Neuron (in vitro differentiated cells): ENCODE measurements at regions not wholly inside any gene's neighbourhood (a gene's known extent, or its start where the extent isn't known, plus 50 kb on each side); places are given as distances from the start of the nearest gene placed in this dataset.

Experiments
- H2AFZ ChIP-seq: one replicate; pipeline ENCODE4 v1.6.1; 2013; ENCODE audit warnings: low read depth, mild to moderate bottlenecking, inconsistent platforms, low read length, moderate library complexity
- H3K27me3 ChIP-seq: one replicate; pipeline ENCODE4 v1.6.1; 2013; ENCODE audit warnings: low read length; ENCODE audit not compliant: insufficient read depth
- H3K36me3 ChIP-seq: one replicate; pipeline ENCODE4 v1.6.1; 2013; ENCODE audit warnings: low read length; ENCODE audit not compliant: insufficient read depth
- H3K4me1 ChIP-seq: one replicate; pipeline ENCODE4 v1.6.1; 2013; ENCODE audit warnings: low read length; ENCODE audit not compliant: insufficient read depth
- H3K4me3 ChIP-seq: 2 replicates; pipeline ENCODE4 v1.5.1; 2013; ENCODE audit warnings: mild to moderate bottlenecking, low read length, moderate library complexity
- H3K9me3 ChIP-seq: one replicate; pipeline ENCODE4 v1.6.1; 2013; ENCODE audit warnings: low read length

DNA sequence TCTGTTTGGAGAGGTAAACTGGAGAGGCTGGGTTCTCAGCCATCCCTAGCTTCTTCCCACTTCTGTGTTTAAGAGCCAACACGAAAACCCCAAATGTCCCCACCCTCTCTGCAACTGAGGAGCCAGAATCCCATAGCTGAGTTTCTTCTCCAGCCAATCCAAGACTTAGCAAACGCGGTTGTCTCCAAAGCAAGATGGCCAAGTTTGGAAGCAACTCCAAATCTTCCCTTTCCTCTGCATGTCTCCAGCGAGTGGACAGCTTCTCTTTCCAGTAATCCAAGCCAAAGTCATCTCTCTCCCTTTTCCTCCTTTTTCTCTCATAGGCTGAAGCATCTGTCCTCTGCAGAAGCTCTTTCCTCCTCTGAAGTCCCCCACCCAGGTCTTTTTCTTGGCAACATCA, 539.2 kb downstream of the MIAT start:
- Histone ChIP-seq H3K4me3 (no peak overlapping the region), H3K27me3 (no peaks in the 10 kb centered on the region), H3K4me1 (peaks cover 6% of the 10 kb centered on the region), H3K36me3 (no peaks in the 10 kb centered on the region), H2AFZ (no peak overlapping the region), H3K9me3 (no peaks in the 10 kb centered on the region)

- Histone ChIP-seq H3K27me3 (no peaks in the 10 kb centered on the region), H3K36me3 (no peaks in the 10 kb centered on the region), H2AFZ (no peak overlapping the region), H3K4me3 (no peak overlapping the region), H3K9me3 (no peaks in the 10 kb centered on the region), H3K4me1 (peaks cover 10% of the 10 kb centered on the region)
Observed at GRCh38 chr22:27197052-27197451, 539.7 kb downstream of the MIAT start.

- H3K4me3 ChIP-seq, result no peak overlapping the region
- no peaks in the 10 kb centered on the region for H3K27me3 ChIP-seq
- H3K9me3 ChIP-seq, result no peaks in the 10 kb centered on the region
- H3K36me3 ChIP-seq, result no peaks in the 10 kb centered on the region
- H3K4me1 ChIP-seq, result peaks cover 15% of the 10 kb centered on the region
- no peak overlapping the region for H2AFZ ChIP-seq
Observed at GRCh38 chr22:27197618-27198017, 540.2 kb downstream of the MIAT start.

- Histone ChIP-seq H3K4me1 (peaks cover 25% of the 10 kb centered on the region), H3K27me3 (no peaks in the 10 kb centered on the region), H3K36me3 (no peaks in the 10 kb centered on the region), H3K4me3 (no peak overlapping the region), H3K9me3 (no peaks in the 10 kb centered on the region), H2AFZ (no peak overlapping the region)
Observed at GRCh38 chr22:27198518-27199035, 541.2 kb downstream of the MIAT start.

- no peak overlapping the region for H3K4me3 ChIP-seq
- no peak overlapping the region for H2AFZ ChIP-seq
- peaks cover 25% of the 10 kb centered on the region for H3K4me1 ChIP-seq
- H3K36me3 ChIP-seq, result no peaks in the 10 kb centered on the region
- H3K27me3 ChIP-seq, result no peaks in the 10 kb centered on the region
- no peaks in the 10 kb centered on the region for H3K9me3 ChIP-seq
Observed at GRCh38 chr22:27199354-27199753, 542.0 kb downstream of the MIAT start.

GRCh38 chr22:27201276-27201675, 543.9 kb downstream of the MIAT start:
- no peaks in the 10 kb centered on the region for H3K27me3 ChIP-seq
- H3K36me3 ChIP-seq, result no peaks in the 10 kb centered on the region
- H3K4me1 ChIP-seq, result peaks cover 25% of the 10 kb centered on the region
- H3K4me3 ChIP-seq, result no peak overlapping the region
- no peaks in the 10 kb centered on the region for H3K9me3 ChIP-seq
- H2AFZ ChIP-seq, result no peak overlapping the region

DNA sequence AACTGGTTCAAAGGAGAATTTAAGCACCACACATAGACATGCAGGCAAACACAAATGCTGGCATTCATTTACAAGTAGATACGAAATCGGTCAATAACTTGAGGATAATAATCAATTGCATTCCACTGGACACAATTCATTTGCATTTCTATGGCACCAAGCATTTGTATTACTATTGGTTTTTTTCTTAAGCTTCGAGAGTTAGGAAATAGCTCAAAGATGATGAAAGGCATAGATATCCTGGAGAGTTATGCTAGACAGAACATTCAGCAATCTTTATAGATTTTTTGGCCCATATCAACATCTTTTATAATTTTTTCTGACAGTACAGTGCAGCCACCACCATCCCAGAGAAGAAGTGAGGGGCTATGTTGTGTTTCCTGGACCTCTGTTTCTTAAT, 544.4 kb downstream of the MIAT start:
- H3K27me3 ChIP-seq, result no peaks in the 10 kb centered on the region
- no peak overlapping the region for H3K4me3 ChIP-seq
- H2AFZ ChIP-seq, result no peak overlapping the region
- H3K36me3 ChIP-seq, result no peaks in the 10 kb centered on the region
- H3K9me3 ChIP-seq, result no peaks in the 10 kb centered on the region
- peaks cover 25% of the 10 kb centered on the region for H3K4me1 ChIP-seq

DNA sequence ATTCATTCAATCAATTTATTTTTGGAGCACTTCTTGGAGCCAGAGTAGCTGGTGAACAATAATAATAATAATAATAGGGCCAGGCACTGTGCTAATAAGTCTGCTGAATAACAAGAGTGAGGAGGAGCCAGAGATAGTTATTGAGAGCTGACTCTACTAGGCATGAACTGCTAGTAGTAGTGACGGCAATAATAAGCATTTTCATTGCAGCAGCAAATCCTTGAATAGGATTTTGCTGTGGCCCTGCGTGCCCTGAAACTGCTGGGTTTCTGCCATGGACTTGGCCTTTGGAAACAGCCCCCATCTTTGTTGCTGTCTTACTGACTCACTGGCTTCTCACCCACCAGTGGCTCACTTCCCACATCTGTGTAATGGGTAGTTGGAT, 545.9 kb downstream of the MIAT start:
- no peaks in the 10 kb centered on the region for H3K9me3 ChIP-seq
- no peak overlapping the region for H3K4me3 ChIP-seq
- H3K4me1 ChIP-seq, result peaks cover 25% of the 10 kb centered on the region
- no peaks in the 10 kb centered on the region for H3K27me3 ChIP-seq
- H3K36me3 ChIP-seq, result no peaks in the 10 kb centered on the region
- peak overlapping the region; percentile 58 for H2AFZ ChIP-seq

DNA sequence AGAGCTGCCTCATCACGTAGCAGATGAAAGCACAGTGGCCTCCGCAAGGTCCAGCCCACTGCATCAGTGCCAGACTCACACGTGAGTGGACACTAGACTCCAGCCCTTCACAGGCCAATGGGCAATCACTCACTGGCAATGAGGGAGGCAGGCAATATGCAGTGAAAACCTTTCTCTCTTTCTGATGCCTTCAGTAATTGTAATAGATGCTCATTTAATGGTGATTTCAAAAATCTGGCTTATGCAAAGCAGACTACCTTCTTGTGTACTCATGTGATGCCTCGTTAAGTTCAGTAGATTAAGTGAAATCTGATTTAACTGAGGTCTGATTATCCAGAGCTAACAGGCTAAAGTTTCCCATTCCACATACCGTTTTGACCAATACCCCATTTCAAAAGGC, 546.9 kb downstream of the MIAT start:
- Histone ChIP-seq H3K4me3 (no peak overlapping the region), H3K36me3 (no peaks in the 10 kb centered on the region), H2AFZ (no peak overlapping the region), H3K27me3 (no peaks in the 10 kb centered on the region), H3K4me1 (peaks cover 25% of the 10 kb centered on the region), H3K9me3 (no peaks in the 10 kb centered on the region)

- Histone ChIP-seq H2AFZ (no peak overlapping the region), H3K27me3 (no peaks in the 10 kb centered on the region), H3K4me3 (no peak overlapping the region), H3K4me1 (peaks cover 25% of the 10 kb centered on the region), H3K36me3 (no peaks in the 10 kb centered on the region), H3K9me3 (no peaks in the 10 kb centered on the region)
Observed at GRCh38 chr22:27204817-27205216, 547.4 kb downstream of the MIAT start.

DNA sequence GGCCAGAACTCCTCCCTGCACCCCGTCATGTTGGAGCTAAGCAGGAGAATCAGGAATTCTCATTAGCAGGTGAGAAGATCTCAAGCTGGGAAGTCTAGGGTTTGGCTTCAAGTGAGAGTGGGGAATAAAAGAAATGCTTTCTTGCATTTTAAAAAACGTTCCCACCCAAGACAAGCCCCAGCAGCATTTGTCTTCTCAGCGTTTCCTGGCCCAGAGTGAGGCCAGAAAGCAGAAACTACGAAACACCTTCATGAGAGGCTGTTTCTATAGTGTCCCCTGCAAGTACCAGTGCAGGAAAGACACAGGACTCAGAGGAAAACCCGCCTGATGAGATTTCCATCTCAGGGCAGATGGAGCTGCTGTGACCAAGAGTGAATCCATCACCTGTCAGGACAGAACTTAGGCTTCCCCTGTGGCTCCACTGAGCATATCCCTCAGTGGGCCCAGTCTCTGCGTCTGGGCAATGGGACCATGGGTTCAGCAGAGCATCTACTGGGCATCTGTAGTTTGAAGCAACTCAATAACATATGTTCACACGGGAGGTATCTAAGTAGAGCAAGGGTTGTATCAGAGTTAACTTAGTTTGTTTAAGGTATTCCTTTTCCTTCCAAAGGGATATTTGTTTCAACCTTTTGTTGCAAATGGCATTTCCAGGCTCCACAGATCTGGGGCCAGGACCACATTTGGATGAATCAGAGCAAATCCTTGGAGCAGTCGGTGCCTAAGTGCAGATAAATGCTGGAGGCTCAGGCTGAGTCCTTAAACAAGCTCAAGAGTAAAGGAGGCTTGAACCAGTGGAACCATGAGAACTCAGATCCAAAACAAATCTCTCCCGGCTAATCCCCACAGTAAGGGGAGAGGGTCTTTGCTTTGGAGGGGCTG, 548.3 kb downstream of the MIAT start:
- Histone ChIP-seq H3K27me3 (no peaks in the 10 kb centered on the region), H3K4me3 (no peak overlapping the region), H3K9me3 (no peaks in the 10 kb centered on the region), H3K36me3 (no peaks in the 10 kb centered on the region), H3K4me1 (peaks cover 30% of the 10 kb centered on the region), H2AFZ (no peak overlapping the region)

GRCh38 chr22:27206374-27207133, 549.2 kb downstream of the MIAT start:
- H3K36me3 ChIP-seq, result no peaks in the 10 kb centered on the region
- H3K9me3 ChIP-seq, result no peaks in the 10 kb centered on the region
- no peak overlapping the region for H2AFZ ChIP-seq
- H3K27me3 ChIP-seq, result no peaks in the 10 kb centered on the region
- no peak overlapping the region for H3K4me3 ChIP-seq
- H3K4me1 ChIP-seq, result peaks cover 25% of the 10 kb centered on the region

- no peak overlapping the region for H2AFZ ChIP-seq
Observed at GRCh38 chr22:27207266-27207665, 549.9 kb downstream of the MIAT start.

More at GRCh38 chr22:27207266-27207665, 549.9 kb downstream of the MIAT start:
- H3K27me3 ChIP-seq, result no peaks in the 10 kb centered on the region
- no peaks in the 10 kb centered on the region for H3K36me3 ChIP-seq
- no peak overlapping the region for H3K4me3 ChIP-seq
- no peaks in the 10 kb centered on the region for H3K9me3 ChIP-seq
- H3K4me1 ChIP-seq, result peaks cover 19% of the 10 kb centered on the region
